SU-DHL-6 (cell line): ENCODE measurements at regions not wholly inside any gene's neighbourhood (a gene's known extent, or its start where the extent isn't known, plus 50 kb on each side); places are given as distances from the start of the nearest gene placed in this dataset.

ENCODE experiments used
- EZH2phosphoT487 ChIP-seq: fragments of 200-600 bp; sonication (generic), shearing (Covaris generic); conservative IDR thresholded peaks from 2 replicates; pipeline ENCODE4 v1.6.1; 2018; ENCODE audit warnings: mild to moderate bottlenecking, antibody characterized with exemption, low read length, moderate library complexity, mixed read lengths
- TF ChIP-seq, protein P1 (sequence below): fragments of 200-600 bp; sonication (generic); IDR thresholded peaks from one replicate; pipeline ENCODE4 v1.5.1; 2017; ENCODE audit warnings: antibody characterized with exemption, mild to moderate bottlenecking, low read length, moderate library complexity; ENCODE audit not compliant: insufficient read depth, poor library complexity, severe bottlenecking

- TF ChIP-seq, protein P1, sequence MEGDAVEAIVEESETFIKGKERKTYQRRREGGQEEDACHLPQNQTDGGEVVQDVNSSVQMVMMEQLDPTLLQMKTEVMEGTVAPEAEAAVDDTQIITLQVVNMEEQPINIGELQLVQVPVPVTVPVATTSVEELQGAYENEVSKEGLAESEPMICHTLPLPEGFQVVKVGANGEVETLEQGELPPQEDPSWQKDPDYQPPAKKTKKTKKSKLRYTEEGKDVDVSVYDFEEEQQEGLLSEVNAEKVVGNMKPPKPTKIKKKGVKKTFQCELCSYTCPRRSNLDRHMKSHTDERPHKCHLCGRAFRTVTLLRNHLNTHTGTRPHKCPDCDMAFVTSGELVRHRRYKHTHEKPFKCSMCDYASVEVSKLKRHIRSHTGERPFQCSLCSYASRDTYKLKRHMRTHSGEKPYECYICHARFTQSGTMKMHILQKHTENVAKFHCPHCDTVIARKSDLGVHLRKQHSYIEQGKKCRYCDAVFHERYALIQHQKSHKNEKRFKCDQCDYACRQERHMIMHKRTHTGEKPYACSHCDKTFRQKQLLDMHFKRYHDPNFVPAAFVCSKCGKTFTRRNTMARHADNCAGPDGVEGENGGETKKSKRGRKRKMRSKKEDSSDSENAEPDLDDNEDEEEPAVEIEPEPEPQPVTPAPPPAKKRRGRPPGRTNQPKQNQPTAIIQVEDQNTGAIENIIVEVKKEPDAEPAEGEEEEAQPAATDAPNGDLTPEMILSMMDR = no peak
- TF ChIP-seq EZH2phosphoT487 = no peak
Observed at GRCh38 chr5:18433336-18433735, 799.1 kb downstream of the TAF11L14 start.
